Dermis microvascular lymphatic vessel endothelial cell (primary cell): ENCODE measurements at regions not wholly inside any gene's neighbourhood (a gene's known extent, or its start where the extent isn't known, plus 50 kb on each side); places are given as distances from the start of the nearest gene placed in this dataset.

Experiments
- DNase-seq, 2 donors: peaks; one replicate each; pipeline versions ENCODE4 v3.0.0 to v3.0.0-alpha.2; 2010; ENCODE audit warnings: low read depth in 2 of 2

- DNase-seq: no peak
Measured at GRCh38 chr6:42512579-42512978, 51.2 kb upstream of the UBR2 start.

- DNase-seq: no peak
Measured at GRCh38 chr6:42511803-42512422, 51.9 kb upstream of the UBR2 start.

GRCh38 chr6:42510795-42511194, 53.0 kb upstream of the UBR2 start:
- DNase-seq: no peak

- DNase-seq: no peak
Measured at GRCh38 chr6:42509765-42510164, 54.1 kb upstream of the UBR2 start.

GRCh38 chr6:42509256-42509655, 54.6 kb upstream of the UBR2 start:
- DNase-seq: no peak

- no peak for DNase-seq
Measured at GRCh38 chr6:42507901-42508300, 55.9 kb upstream of the UBR2 start.

- DNase-seq: no peak
Measured at GRCh38 chr6:42507195-42507594, 55.5 kb upstream of the TRERF1 start.

- DNase-seq: no peak
Measured at GRCh38 chr6:42506070-42506469, 54.3 kb upstream of the TRERF1 start.

- DNase-seq: peak in 1 of 2 donors; percentile 37
Measured at GRCh38 chr6:42505385-42505718, 53.6 kb upstream of the TRERF1 start.

GRCh38 chr6:42503894-42504293, 52.2 kb upstream of the TRERF1 start:
- DNase-seq: no peak

GRCh38 chr6:42502990-42503389, 51.3 kb upstream of the TRERF1 start:
- DNase-seq: no peak

- no peak for DNase-seq
Measured at GRCh38 chr6:42502127-42502526, 50.4 kb upstream of the TRERF1 start.
